HG03103 (cell line): ENCODE measurements at regions not wholly inside any gene's neighbourhood (a gene's known extent, or its start where the extent isn't known, plus 50 kb on each side); places are given as distances from the start of the nearest gene placed in this dataset.

Experiments used
- ATAC-seq: cut with Tn5 transposase; IDR thresholded peaks from one replicate; pipeline ENCODE4 v1.9.1; 2021; ENCODE audit warnings: low read depth; ENCODE audit not compliant: unreplicated experiment

DNA sequence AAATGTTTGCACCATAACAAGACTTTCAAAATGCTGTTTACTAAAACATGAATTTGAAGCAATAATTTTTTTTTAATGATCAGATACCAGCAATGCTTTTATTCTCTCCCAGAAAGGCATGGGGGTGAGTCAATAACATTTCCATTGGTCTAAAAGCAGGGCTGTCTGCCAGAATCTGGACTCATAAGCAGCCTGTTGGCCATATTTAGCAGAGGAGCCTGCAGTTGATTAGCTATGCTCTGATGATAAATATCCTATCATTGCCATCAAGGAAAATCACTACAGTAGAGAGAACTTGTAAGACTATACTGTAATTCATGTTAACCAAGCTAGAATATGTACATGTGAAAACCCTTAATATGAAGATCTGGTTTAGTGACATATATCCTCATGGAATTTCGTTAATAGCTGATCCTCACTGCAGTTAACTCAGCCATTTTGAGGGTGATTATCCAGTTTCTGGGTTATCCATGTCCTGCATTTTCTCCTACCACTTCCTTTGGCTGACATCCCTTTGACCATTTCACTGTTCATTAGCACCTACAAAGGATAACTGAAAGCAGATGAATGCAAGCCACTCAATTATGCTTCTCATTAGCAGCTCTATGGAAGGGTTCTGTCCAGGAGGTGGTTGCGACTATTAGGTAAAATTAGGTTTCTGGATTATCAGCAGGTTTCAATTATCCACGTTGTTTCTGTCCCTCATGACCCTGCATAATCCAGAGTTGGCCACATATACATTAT lies 72.9 kb upstream of the DIAPH2 start:
- no peak for ATAC-seq

DNA sequence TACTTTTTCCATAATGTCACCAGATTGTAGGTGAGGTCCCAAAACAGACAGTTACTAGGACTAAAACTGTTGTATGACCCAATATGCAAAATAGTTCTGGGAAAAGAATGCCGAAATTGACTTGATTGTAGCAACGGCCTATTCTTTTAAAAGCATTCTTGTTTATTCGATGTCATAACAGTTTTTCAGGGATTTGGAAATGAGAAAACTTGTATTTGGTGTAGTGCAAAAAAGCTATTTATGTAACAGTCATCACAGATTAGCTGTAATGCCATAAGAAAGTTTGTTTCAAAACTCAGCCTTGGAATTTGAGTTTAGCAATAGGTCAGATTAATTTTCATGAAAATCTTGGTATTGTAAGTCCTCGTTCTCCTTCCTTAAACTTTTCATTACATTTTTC lies 69.2 kb upstream of the DIAPH2 start:
- no peak for ATAC-seq

DNA sequence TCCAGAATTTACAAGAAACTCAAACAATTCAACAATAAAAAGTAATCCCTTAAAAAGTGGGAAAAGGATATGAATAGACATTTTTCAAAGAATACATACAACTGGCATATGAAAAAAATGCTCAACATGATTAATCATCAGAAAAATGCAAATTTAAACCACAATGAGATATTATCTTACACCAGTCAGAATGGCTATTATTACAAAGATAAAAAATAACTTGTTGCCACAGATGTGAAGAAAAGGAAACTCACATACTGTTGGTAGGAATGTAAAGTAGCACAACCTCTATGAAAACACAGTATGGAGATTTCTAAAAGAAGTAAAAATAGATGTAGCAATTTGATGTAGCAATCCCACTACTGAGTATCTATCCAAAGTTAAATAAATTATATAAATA lies 65.1 kb upstream of the DIAPH2 start:
- ATAC-seq: no peak

DNA sequence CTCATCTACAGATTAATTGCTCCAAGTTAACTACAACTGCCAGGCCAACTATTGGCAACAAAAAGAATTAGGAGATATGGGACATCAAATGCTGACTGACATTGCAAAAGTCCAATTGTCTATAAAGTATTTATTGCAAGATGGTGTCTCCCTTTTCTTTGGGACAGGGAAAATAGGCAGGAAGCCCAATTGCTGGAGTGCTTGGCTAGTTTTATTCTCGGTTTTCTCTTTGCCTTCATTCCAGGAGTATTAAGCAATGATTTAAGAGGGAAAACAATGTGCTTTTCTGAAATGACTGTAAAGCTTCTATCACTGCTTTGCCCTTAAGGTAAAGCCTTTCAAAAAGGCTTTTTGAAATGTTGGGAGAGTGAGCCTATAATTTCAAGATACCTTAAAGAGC lies 62.8 kb upstream of the DIAPH2 start:
- no peak for ATAC-seq
